Neural cell (in vitro differentiated cells): ENCODE measurements at regions not wholly inside any gene's neighbourhood (a gene's known extent, or its start where the extent isn't known, plus 50 kb on each side); places are given as distances from the start of the nearest gene placed in this dataset.

Source experiments
- H2AFZ ChIP-seq: fragments of 200-600, 300-800 bp; sonication (generic), shearing (Covaris generic); 2 replicates; pipeline ENCODE4 v1.6.0; 2014; ENCODE audit warnings: low read depth, mild to moderate bottlenecking, antibody characterized with exemption, low read length, moderate library complexity
- H3F3A ChIP-seq: fragments of 200-600 bp; shearing (Covaris generic); 2 replicates; pipeline ENCODE4 v1.6.1; 2016; ENCODE audit warnings: mild to moderate bottlenecking, moderate library complexity, mixed read lengths, antibody characterized with exemption, low read length; ENCODE audit not compliant: insufficient read depth, poor library complexity, severe bottlenecking
- H3K27ac ChIP-seq: fragments of 200-600, 300-800 bp; sonication (generic), shearing (Covaris generic); 2 replicates; pipeline ENCODE4 v1.5.1; 2014; ENCODE audit warnings: mild to moderate bottlenecking, low read length, moderate library complexity
- H3K27me3 ChIP-seq: fragments of 300-800, 200-600 bp; sonication (generic), shearing (Covaris generic); 2 replicates; pipeline ENCODE4 v1.6.0; 2014; ENCODE audit warnings: mild to moderate bottlenecking, low read depth, low read length, moderate library complexity; ENCODE audit not compliant: insufficient read depth
- H3K36me3 ChIP-seq: fragments of 300-800, 200-600 bp; sonication (generic), shearing (Covaris generic); 2 replicates; pipeline ENCODE4 v1.5.1; 2014; ENCODE audit warnings: mild to moderate bottlenecking, antibody characterized with exemption, low read length, moderate library complexity; ENCODE audit not compliant: insufficient read depth
- H3K4me2 ChIP-seq: fragments of 300-800, 200-600 bp; sonication (generic), shearing (Covaris generic); 2 replicates; pipeline ENCODE4 v1.6.0; 2014; ENCODE audit warnings: mild to moderate bottlenecking, low read length
- H3K4me3 ChIP-seq: fragments of 300-800, 200-600 bp; sonication (generic), shearing (Covaris generic); 2 replicates; pipeline ENCODE4 v1.5.1; 2014; ENCODE audit warnings: mild to moderate bottlenecking, low read length, moderate library complexity
- H3K79me2 ChIP-seq: fragments of 200-600 bp; shearing (Covaris generic); replicated peaks from 2 replicates; pipeline ENCODE4 v1.6.0; 2014; ENCODE audit warnings: mild to moderate bottlenecking, low read length, moderate library complexity; ENCODE audit not compliant: insufficient read depth
- H3K9ac ChIP-seq: fragments of 300-800, 200-600 bp; sonication (generic), shearing (Covaris generic); 2 replicates; pipeline ENCODE4 v1.6.1; 2016; ENCODE audit warnings: mild to moderate bottlenecking, low read length, mixed read lengths
- H3K9me2 ChIP-seq: fragments of 200-600 bp; shearing (Covaris generic); 2 replicates; pipeline ENCODE4 v1.6.1; 2016; ENCODE audit warnings: mild to moderate bottlenecking, low read length, mixed read lengths; ENCODE audit not compliant: insufficient read depth
- H3K9me3 ChIP-seq: fragments of 200-600, 300-800 bp; sonication (generic), shearing (Covaris generic); 2 replicates; pipeline ENCODE4 v1.6.1; 2016; ENCODE audit warnings: mild to moderate bottlenecking, mixed run types, low read length, moderate library complexity, mixed read lengths
- H4K20me1 ChIP-seq: fragments of 200-600 bp; shearing (Covaris generic); 2 replicates; pipeline ENCODE4 v1.6.1; 2016; ENCODE audit warnings: mild to moderate bottlenecking, mixed run types; ENCODE audit not compliant: insufficient read depth
- CTCF ChIP-seq: fragments of 450-650 bp; IDR thresholded peaks from 2 replicates; pipeline ENCODE4 v1.5.1; 2014; ENCODE audit warnings: antibody characterized with exemption, mild to moderate bottlenecking, moderate library complexity; ENCODE audit not compliant: poor library complexity, severe bottlenecking
- EP300 ChIP-seq: fragments of 450-650 bp; conservative IDR thresholded peaks from 2 replicates; pipeline ENCODE4 v1.6.1; 2014; ENCODE audit warnings: antibody characterized with exemption, mild to moderate bottlenecking, moderate library complexity; ENCODE audit not compliant: poor library complexity, severe bottlenecking
- EZH2 ChIP-seq: fragments of 200-600, 300-800 bp; shearing (Covaris generic), sonication (generic); IDR thresholded peaks from 2 replicates; pipeline ENCODE4 v1.6.1; 2014; ENCODE audit warnings: antibody characterized with exemption, low read length, borderline replicate concordance, mild to moderate bottlenecking; ENCODE audit not compliant: insufficient read depth, poor library complexity, severe bottlenecking
- MXI1 ChIP-seq: fragments of 450-650 bp; conservative IDR thresholded peaks from 2 replicates; pipeline ENCODE4 v1.6.1; 2014; ENCODE audit warnings: antibody characterized with exemption, mild to moderate bottlenecking; ENCODE audit not compliant: poor library complexity, severe bottlenecking
- POLR2AphosphoS5 ChIP-seq: IDR thresholded peaks from 2 replicates; pipeline ENCODE4 v1.6.1; 2012
- RAD21 ChIP-seq: fragments of 450-650 bp; conservative IDR thresholded peaks from 2 replicates; pipeline ENCODE4 v1.6.1; 2014; ENCODE audit warnings: antibody characterized with exemption, mild to moderate bottlenecking, moderate library complexity
- REST ChIP-seq: IDR thresholded peaks from 2 replicates; pipeline ENCODE4 v1.6.1; 2012; ENCODE audit warnings: borderline replicate concordance
- SMC3 ChIP-seq: fragments of 450-650 bp; conservative IDR thresholded peaks from 2 replicates; pipeline ENCODE4 v1.6.1; 2014; ENCODE audit warnings: antibody characterized with exemption, mild to moderate bottlenecking, moderate library complexity; ENCODE audit not compliant: poor library complexity
- TAF1 ChIP-seq: IDR thresholded peaks from 2 replicates; pipeline ENCODE4 v1.6.1; 2012; ENCODE audit warnings: low read depth

- Histone ChIP-seq H3K79me2 (no peaks in the 10 kb centered on the region), H3K4me3 (no peak overlapping the region), H3K9ac (no peak overlapping the region), H3K4me2 (no peak overlapping the region), H3K36me3 (no peaks in the 10 kb centered on the region), H3K27me3 (no peaks in the 10 kb centered on the region), H3K9me2 (no peaks in the 10 kb centered on the region), H3F3A (no peaks in the 10 kb centered on the region), H3K27ac (no peak overlapping the region), H2AFZ (no peak overlapping the region), H4K20me1 (no peaks in the 10 kb centered on the region), H3K9me3 (no peaks in the 10 kb centered on the region)
- no peak for TF ChIP-seq TAF1
- TF ChIP-seq EP300 = no peak
- TF ChIP-seq CTCF = no peak
- no peak for TF ChIP-seq RAD21
- TF ChIP-seq MXI1 = no peak
- no peak for TF ChIP-seq EZH2
- TF ChIP-seq POLR2AphosphoS5 = no peak
- no peak for TF ChIP-seq SMC3
- TF ChIP-seq REST = no peak
Measured at GRCh38 chr14:53331921-53332320, 178.8 kb upstream of the DDHD1 start.

GRCh38 chr14:53331247-53331646, 178.1 kb upstream of the DDHD1 start:
- no peaks in the 10 kb centered on the region for H3K9me2 ChIP-seq
- no peak overlapping the region for H3K9ac ChIP-seq
- no peak for TF ChIP-seq REST
- TF ChIP-seq EP300 = no peak
- no peak for TF ChIP-seq TAF1
- TF ChIP-seq POLR2AphosphoS5 = no peak
- TF ChIP-seq RAD21 = no peak
- no peak for TF ChIP-seq MXI1
- TF ChIP-seq EZH2 = no peak
- no peak for TF ChIP-seq SMC3
- TF ChIP-seq CTCF = no peak
- H2AFZ ChIP-seq = no peak overlapping the region
- no peaks in the 10 kb centered on the region for H3K9me3 ChIP-seq
- H3F3A ChIP-seq = no peaks in the 10 kb centered on the region
- no peaks in the 10 kb centered on the region for H3K79me2 ChIP-seq
- no peaks in the 10 kb centered on the region for H3K27me3 ChIP-seq
- no peak overlapping the region for H3K27ac ChIP-seq
- no peak overlapping the region for H3K4me2 ChIP-seq
- H4K20me1 ChIP-seq = no peaks in the 10 kb centered on the region
- H3K4me3 ChIP-seq = no peak overlapping the region
- no peaks in the 10 kb centered on the region for H3K36me3 ChIP-seq
